HG03280 (cell line): ENCODE measurements at regions not wholly inside any gene's neighbourhood (a gene's known extent, or its start where the extent isn't known, plus 50 kb on each side); places are given as distances from the start of the nearest gene placed in this dataset.

Source experiments
- ATAC-seq: cut with Tn5 transposase; IDR thresholded peaks from one replicate; pipeline ENCODE4 v1.9.1; 2021; ENCODE audit warnings: mild to moderate bottlenecking, moderate library complexity; ENCODE audit not compliant: unreplicated experiment

- peak; percentile 99 for ATAC-seq
Measured at GRCh38 chr4:124018383-124019317, 622.1 kb downstream of the SPRY1 start.

GRCh38 chr4:124019749-124020549, 623.4 kb downstream of the SPRY1 start:
- no peak for ATAC-seq

DNA sequence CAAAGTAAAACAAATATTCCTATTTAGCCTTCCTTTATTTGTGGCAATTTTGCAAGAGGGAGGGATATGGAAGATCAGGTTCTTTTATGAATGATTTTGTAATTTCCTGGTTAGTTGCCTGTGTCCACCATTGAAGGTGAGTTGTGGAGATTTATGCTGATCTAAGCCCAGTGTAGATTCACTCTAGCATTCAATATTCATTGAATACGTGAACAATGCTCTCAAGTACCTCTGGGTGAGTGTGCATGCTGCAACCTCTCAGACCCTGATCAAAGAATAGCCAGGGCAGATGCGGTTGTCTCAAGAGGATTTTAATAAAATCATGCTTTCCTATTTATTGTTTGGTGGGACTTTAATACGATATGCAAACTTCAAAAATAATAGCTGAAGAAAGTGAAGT, 628.4 kb downstream of the SPRY1 start:
- no peak for ATAC-seq

- ATAC-seq: no peak
Measured at GRCh38 chr4:124025428-124025827, 628.8 kb downstream of the SPRY1 start.

GRCh38 chr4:124028182-124028581, 631.6 kb downstream of the SPRY1 start:
- ATAC-seq: no peak

DNA sequence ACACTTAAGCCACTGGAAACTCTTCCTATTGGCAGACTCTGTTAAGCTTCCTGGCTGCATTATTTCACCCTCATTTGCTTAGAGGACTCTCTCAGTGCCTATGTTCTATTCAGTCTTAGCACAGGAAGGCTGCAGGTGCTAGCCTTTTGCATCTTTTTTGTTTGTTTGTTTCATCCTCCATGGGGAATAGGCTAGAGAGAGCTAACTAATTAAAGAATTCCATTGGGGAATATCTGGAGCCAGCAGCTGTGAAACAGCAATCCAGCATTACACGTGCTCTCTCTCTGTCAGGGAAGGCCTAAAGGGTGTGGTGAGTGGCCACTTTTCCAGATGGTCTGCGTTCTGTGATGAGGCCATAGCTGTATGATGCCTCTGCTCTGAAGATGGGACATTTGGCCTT, 633.6 kb downstream of the SPRY1 start:
- no peak for ATAC-seq

- ATAC-seq: no peak
Measured at GRCh38 chr4:124032035-124032434, 635.4 kb downstream of the SPRY1 start.

DNA sequence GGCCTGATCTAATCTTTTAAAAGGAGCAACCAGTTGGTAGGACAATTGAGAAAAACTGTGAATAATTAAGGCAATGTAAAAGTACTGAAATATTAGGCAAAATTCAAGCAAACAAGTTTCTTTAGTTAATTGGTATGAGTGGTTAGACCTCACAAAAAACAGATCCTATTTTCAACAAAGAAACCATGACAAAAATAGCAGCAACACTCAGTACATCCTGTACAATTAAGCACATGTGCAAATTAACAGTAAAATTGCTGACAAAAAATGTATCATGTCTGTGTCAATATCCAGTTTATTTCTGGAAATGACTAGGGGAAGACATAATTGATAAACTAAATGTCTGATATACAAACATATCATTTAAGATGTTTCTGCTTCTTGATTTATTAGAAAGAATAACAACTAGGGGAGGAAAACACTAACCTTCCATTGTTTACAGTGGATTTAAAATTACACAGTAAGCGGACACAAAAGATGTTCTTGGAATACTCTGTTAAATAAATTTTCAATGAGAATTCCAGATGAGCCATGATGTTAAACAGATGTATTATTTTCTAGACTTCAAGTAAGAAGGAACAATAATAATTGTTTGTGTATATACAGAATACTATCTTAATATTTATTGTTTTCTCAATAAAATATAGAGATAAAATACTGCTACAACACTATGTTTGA, 638.9 kb downstream of the SPRY1 start:
- no peak for ATAC-seq

GRCh38 chr4:124037236-124037635, 640.6 kb downstream of the SPRY1 start:
- ATAC-seq: no peak

DNA sequence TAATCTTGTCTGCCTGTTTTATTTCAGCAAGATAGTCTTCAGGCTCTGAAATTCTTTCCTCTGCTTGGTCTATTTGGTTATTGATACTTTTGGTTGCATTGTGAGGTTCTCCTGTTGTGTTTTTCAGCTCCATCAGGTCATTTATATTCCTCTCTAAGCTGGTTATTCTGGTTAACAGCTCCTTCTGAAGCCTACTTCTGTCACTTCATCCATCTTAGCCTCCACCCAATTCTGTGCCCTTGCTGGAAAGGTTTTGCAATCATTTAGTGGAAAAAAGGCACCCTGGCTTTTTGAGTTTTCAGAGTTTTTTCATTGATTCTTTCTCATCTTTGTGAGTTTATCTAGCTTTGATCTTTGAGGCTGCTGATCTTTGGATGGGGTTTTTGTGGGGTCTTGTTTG, 647.7 kb downstream of the SPRY1 start:
- ATAC-seq: no peak

DNA sequence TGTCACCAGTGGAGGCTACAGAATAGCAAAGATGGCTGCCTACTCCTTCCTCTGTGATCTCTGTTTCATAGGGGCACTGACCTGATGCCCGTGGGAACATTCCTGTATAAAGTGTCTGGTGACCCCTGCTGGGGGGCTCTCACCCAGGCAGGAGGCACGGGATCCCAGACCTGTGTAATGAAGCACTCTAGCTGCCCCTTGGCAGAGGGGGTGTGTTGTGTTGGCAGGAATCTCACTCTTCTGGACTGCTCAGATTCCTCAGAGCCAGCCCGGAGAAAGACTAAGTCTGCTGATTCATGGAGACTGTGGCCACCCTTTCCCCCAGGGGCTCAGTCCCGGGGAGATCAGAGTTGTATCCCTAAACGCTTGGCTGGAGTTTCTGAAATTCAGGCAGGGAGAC, 648.3 kb downstream of the SPRY1 start:
- no peak for ATAC-seq

DNA sequence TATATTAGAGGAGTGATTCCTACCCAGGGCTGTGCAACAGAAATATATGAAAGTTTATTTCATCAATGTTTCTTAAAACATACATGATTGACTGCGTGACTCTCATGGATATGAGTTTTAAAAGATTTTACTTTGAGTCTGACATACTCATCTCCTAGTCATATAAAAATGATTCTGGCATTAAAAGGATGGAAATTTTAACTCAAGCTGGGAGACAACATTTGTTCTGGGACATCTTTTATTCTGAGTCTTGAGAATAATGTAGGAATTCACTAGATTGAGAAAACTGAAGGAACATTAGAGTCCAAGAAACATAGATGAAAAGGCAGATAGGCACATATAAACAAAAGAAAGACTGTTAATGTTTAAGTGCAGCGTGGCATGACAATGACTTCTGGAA, 649.6 kb downstream of the SPRY1 start:
- ATAC-seq: no peak

DNA sequence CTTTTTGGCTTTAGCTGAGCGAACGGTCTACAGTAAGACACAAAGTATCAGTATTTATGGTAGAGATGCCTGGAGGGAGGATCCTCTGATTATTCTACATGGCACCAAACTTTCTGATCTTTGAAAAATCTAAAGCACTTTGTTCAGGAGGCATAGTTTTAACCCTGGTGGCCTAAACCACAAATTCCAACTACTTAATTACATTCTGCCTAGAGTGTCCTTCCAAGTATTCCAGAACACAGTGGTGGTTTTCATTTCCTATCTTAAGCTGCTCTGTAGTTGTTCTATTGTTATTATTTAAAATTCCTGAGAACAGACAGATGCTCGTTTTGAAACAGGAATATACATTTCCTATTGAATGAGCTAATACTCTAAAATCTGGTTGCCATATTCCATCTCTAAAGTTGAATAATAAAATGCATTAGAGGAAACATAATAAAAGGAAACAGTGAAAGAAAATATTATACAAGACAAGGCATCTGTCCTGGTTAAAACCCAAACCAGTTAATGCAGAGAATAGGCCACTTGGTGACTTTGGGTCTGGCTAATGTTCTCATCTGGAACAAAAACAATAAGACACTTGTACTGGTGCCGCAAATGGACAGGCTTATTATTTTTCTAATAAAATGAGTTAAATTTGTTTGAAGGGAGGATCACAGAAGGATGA, 657.4 kb downstream of the SPRY1 start:
- ATAC-seq: no peak

GRCh38 chr4:124055336-124055735, 657.2 kb downstream of the ANKRD50 start:
- no peak for ATAC-seq

DNA sequence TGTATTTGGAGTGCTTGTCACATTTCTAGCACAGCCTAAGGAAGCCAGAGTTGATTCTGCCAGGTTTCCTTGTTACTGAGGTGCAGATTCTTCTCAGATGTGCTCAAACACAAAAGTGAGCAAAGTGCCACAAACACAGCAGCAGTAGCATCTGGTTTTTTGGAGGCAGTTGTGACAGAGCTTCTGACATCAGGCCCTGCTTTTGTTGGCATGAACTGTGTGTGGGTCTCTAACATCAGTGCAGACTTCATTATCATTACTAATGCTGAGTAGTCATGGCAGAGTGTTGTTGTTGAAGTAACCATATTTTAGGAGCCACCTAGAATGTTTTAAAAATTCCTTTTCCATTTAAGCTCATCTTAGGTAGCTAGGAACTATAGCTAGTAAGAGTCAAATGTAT, 656.6 kb downstream of the ANKRD50 start:
- ATAC-seq: no peak

GRCh38 chr4:124060261-124060918, 652.1 kb downstream of the ANKRD50 start:
- ATAC-seq: no peak

GRCh38 chr4:124061413-124061812, 651.1 kb downstream of the ANKRD50 start:
- no peak for ATAC-seq

- no peak for ATAC-seq
Measured at GRCh38 chr4:124065422-124065821, 647.1 kb downstream of the ANKRD50 start.

DNA sequence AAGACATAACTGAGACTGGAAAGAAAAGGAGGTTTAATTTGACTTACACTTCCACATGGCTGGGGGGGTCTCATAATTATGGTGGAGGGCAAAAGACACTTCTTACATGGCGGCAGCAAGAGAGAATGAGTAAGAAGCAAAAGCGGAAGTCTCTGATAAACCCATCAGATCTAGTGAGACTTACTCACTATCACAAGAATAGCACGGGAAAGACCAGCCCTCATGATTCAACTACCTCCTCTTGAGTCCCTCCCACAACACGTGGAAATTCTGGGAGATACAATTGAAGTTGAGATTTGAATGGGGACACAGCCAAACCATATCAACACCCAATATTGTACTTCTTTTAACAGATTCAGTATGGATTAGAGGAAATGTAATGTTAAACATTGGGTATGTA, 646.6 kb downstream of the ANKRD50 start:
- ATAC-seq: no peak

- ATAC-seq: no peak
Measured at GRCh38 chr4:124066595-124066994, 645.9 kb downstream of the ANKRD50 start.
